ENCODE measurements at regions not wholly inside any gene's neighbourhood (a gene's known extent, or its start where the extent isn't known, plus 50 kb on each side); places are given as distances from the start of the nearest gene placed in this dataset.

DNA sequence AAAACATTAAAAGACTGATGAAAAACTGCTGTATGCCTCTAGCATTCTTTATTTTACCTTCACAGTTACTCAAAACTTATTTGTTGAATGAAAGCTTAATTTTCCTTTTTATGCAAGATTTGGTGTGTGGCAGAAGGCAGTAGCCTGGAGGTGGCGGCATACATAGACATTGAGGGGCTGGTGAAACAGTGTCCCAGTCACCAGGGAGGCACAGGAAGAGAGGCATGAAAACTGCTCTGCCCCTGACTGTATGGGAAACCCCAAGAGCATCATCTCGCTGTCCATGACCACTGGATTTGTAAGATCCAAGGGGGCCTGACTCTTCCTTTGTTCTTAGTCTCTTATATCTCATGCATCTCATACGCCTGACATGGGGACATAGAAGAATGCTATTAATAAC, 493.7 kb upstream of the GOLIM4 start:
- DNase-seq (ENCODE audit: low read depth), result no peak
- no peak overlapping the region for H3K4me3 ChIP-seq (ENCODE audit: low read depth, low read length)
- TF ChIP-seq, protein P1, sequence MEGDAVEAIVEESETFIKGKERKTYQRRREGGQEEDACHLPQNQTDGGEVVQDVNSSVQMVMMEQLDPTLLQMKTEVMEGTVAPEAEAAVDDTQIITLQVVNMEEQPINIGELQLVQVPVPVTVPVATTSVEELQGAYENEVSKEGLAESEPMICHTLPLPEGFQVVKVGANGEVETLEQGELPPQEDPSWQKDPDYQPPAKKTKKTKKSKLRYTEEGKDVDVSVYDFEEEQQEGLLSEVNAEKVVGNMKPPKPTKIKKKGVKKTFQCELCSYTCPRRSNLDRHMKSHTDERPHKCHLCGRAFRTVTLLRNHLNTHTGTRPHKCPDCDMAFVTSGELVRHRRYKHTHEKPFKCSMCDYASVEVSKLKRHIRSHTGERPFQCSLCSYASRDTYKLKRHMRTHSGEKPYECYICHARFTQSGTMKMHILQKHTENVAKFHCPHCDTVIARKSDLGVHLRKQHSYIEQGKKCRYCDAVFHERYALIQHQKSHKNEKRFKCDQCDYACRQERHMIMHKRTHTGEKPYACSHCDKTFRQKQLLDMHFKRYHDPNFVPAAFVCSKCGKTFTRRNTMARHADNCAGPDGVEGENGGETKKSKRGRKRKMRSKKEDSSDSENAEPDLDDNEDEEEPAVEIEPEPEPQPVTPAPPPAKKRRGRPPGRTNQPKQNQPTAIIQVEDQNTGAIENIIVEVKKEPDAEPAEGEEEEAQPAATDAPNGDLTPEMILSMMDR (IDR thresholded peaks at IDR 0.05; ENCODE audit: insufficient read depth, low read depth, low read length), result no peak

DNA sequence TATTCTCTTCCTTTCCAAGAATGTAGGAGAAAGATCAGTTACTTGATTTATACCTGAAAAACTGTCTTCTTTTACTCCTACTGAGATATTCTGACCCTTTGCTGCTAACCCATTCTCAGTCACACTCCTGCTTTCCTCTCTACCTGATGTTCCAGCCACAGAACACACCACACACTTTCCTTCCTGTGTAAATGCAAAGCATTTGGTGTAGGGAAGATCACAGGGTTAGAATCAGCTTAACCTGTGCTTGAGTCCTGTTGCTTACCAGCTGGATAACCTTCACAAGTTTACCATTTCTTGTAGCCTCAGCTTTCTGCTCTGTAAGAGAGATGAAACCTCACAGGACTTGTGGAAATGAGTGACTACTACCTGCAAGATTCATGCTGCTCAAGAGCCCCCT, 489.8 kb upstream of the GOLIM4 start:
- DNase-seq (ENCODE audit: low read depth), result no peak
- TF ChIP-seq, protein P1 (IDR thresholded peaks at IDR 0.05; ENCODE audit: insufficient read depth, low read depth, low read length), result no peak

DNA sequence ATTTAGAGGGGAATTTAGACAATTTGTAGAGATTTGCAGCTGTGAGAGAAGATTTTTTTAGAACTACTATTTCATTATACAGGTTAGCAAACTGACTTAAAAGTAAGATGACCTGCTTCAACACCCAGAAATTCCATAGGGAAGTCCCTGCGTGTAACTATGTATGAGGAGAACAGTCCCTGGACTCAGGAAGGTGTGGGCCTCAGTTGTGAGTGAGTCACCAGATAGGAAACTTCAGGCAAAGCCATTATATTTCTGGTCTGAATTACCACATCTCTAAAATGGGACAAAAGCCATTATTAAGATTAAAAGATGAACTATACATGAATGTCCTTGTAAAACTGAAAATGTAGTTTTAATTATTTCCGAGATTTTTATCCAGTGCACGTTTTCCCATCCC, 488.3 kb upstream of the GOLIM4 start:
- no peak overlapping the region for H3K4me3 ChIP-seq (ENCODE audit: low read depth, low read length)
- no peak for DNase-seq (ENCODE audit: low read depth)
- TF ChIP-seq, protein P1 (IDR thresholded peaks at IDR 0.05; ENCODE audit: insufficient read depth, low read depth, low read length), result no peak

More for the DNA sequence above, 489.8 kb upstream of the GOLIM4 start:
- no peak overlapping the region for H3K4me3 ChIP-seq (ENCODE audit: low read depth, low read length)

DNA sequence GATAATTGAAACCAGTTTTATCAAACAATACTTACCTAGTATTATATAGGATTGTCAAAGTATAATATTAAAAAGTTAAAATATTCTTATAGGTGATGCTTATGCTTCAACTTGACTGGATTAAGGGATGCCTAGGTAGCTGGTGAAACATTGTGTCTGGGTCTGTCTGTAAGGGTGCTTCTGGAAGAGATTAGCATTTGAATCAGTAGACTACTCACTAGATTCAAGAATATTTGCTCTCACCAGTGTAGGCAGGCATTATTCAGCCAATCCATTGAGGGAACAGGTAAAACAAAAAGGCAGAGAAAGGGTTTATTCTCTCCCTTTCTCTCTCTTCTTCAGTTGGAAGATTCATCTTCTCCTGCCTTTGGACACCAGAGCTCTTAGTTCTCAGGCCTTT, 486.8 kb upstream of the GOLIM4 start:
- H3K4me3 ChIP-seq (ENCODE audit: low read depth, low read length), result no peak overlapping the region
- TF ChIP-seq, protein P1 (IDR thresholded peaks at IDR 0.05; ENCODE audit: insufficient read depth, low read depth, low read length), result no peak
- DNase-seq (ENCODE audit: low read depth), result no peak

DNA sequence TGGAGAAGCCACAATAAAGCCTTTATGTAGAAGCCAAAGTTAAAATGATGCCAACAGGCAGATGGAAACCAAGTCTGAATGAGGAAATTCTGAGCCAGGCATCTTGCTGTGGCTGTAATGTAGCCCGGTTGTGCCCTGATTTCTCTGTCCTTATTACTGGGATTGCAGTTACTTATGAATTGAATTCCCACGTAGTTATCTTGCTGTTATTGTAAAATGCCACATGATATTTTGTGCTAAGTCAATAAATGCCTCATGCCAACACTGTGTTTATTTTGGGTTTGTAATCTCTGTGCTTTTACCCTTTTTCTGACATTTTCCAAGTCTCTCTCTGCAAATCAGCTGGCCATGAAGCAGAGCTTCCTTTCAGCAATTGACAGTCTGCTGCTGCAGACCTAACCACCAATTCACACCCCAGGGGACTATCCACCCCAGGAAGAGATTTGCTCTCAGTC, 486.1 kb upstream of the GOLIM4 start:
- TF ChIP-seq, protein P1 (IDR thresholded peaks at IDR 0.05; ENCODE audit: insufficient read depth, low read depth, low read length), result no peak
- DNase-seq (ENCODE audit: low read depth), result no peak
- H3K4me3 ChIP-seq (ENCODE audit: low read depth, low read length), result no peak overlapping the region

DNA sequence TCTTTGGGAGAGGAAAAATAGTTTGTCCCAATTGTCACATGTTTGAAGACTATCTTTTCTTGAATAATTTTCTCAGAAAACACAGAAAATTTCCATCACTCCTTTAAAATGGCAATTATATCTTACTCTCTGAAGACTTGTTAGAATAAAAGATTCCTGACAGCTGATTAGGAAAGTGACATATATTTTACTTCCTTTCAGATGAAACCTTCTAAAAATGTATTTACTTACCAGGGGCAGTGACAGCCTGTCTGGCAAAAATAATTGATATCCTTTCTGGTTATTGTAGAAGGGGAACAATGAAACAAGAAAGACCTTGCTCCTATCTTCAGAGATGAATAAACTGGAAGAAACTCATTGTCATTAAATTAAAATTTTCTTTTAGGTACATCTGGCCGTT, 483.3 kb upstream of the GOLIM4 start:
- H3K4me3 ChIP-seq (ENCODE audit: low read depth, low read length), result no peak overlapping the region
- TF ChIP-seq, protein P1 (IDR thresholded peaks at IDR 0.05; ENCODE audit: insufficient read depth, low read depth, low read length), result no peak
- DNase-seq (ENCODE audit: low read depth), result no peak

DNA sequence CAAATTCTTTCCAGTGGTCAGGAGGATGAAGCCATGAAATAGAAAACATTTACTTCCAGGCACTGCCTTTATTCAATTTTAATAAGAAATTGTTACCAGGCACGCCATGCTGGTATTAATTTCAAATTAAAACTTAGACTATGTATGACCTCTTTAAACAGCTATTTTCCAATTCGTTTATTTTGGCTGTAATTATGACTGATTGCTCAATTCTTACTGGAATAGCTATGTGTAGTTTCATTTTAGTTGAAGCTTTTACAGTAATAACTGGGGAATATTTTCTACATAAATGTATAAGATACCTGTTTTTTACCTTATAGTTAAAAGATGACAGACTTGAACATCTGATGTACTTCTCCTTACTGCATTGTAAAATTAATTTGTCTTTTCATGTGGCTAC, 480.0 kb upstream of the GOLIM4 start:
- TF ChIP-seq, protein P1 (IDR thresholded peaks at IDR 0.05; ENCODE audit: insufficient read depth, low read depth, low read length), result no peak
- no peak overlapping the region for H3K4me3 ChIP-seq (ENCODE audit: low read depth, low read length)
- DNase-seq (ENCODE audit: low read depth), result no peak

All from fibroblast of villous mesenchyme (primary cell).